ENCODE measurements at regions not wholly inside any gene's neighbourhood (a gene's known extent, or its start where the extent isn't known, plus 50 kb on each side); places are given as distances from the start of the nearest gene placed in this dataset.
A peak's percentile ranks its signal among the peaks of the same experiment; 100 is the strongest.
"Not testable (repeated sequence)": the region's sequence is repeated elsewhere in the genome, so short reads cannot be mapped to it uniquely, and the experiment has no call there.

- H3K36me3 ChIP-seq (replicated peaks in 1 of 2; ENCODE audit: control insufficient read depth in 2 of 2, insufficient read depth in 2 of 2, low read length in 2 of 2); H4K91ac ChIP-seq (ENCODE audit: low read depth, low read length, poor library complexity); H2BK120ac ChIP-seq (ENCODE audit: low read depth, low read length); H2BK15ac ChIP-seq (ENCODE audit: low read length); H3K4ac ChIP-seq (ENCODE audit: low read length); H2BK5ac ChIP-seq (ENCODE audit: low read length); H3K79me1 ChIP-seq (ENCODE audit: low read depth, low read length); H3K4me2 ChIP-seq (ENCODE audit: insufficient read depth, low read length, poor library complexity, severe bottlenecking); H3K18ac ChIP-seq (ENCODE audit: low read length); H3K14ac ChIP-seq (ENCODE audit: low read length); H3K9me3 ChIP-seq (replicated peaks in 1 of 2; ENCODE audit: control insufficient read depth in 2 of 2, insufficient read depth in 1 of 2, low read depth in 1 of 2, low read length in 2 of 2); H3K9ac ChIP-seq (ENCODE audit: low read depth, low read length, poor library complexity); H2AK5ac ChIP-seq (ENCODE audit: low read depth, low read length); H2AFZ ChIP-seq (ENCODE audit: low read length); H3K4me3 ChIP-seq (ENCODE audit: low read length in 2 of 2); H3K27me3 ChIP-seq (ENCODE audit: control insufficient read depth in 3 of 3, insufficient read depth in 3 of 3, low read depth in 1 of 3, low read length in 3 of 3); H3K27ac ChIP-seq (replicated peaks; ENCODE audit: low read length); H4K8ac ChIP-seq (ENCODE audit: low read depth, low read length); DNase-seq (ENCODE audit: low spot score); H2BK12ac ChIP-seq (ENCODE audit: low read length); H3K4me1 ChIP-seq (ENCODE audit: control insufficient read depth in 2 of 2, insufficient read depth in 1 of 2, low read depth in 1 of 2, low read length in 2 of 2); H3K23ac ChIP-seq (ENCODE audit: low read depth, low read length, poor library complexity): not testable (repeated sequence)
- WGBS, 2 donors (ENCODE audit: extremely low coverage in 2 of 2, insufficient read length in 2 of 2, insufficient replicate concordance in 1 of 2) = no CpG with 5 or more reads among the region's 2 CpGs
Observed at GRCh38 chr5:92937396-92937795, 643.6 kb downstream of the NR2F1-AS1 start.

GRCh38 chr5:92930057-92930456 is 651.0 kb downstream of the NR2F1-AS1 start:
- Histone ChIP-seq H2BK120ac (ENCODE audit: low read depth, low read length) (no peak overlapping the region), H2BK5ac (ENCODE audit: low read length) (no peak overlapping the region), H4K8ac (ENCODE audit: low read depth, low read length) (no peak overlapping the region), H3K4me2 (ENCODE audit: insufficient read depth, low read length, poor library complexity, severe bottlenecking) (no peak overlapping the region), H3K27me3 (ENCODE audit: control insufficient read depth in 3 of 3, insufficient read depth in 3 of 3, low read depth in 1 of 3, low read length in 3 of 3) (no peaks in the 10 kb centered on the region), H2BK15ac (ENCODE audit: low read length) (no peak overlapping the region), H3K79me1 (ENCODE audit: low read depth, low read length) (no peaks in the 10 kb centered on the region), H3K36me3 (replicated peaks in 1 of 2; ENCODE audit: control insufficient read depth in 2 of 2, insufficient read depth in 2 of 2, low read length in 2 of 2) (no peaks in the 10 kb centered on the region), H2AFZ (ENCODE audit: low read length) (no peak overlapping the region), H3K4me3 (ENCODE audit: low read length in 2 of 2) (no peak overlapping the region), H3K27ac (replicated peaks; ENCODE audit: low read length) (no peak overlapping the region), H3K18ac (ENCODE audit: low read length) (no peak overlapping the region), H4K91ac (ENCODE audit: low read depth, low read length, poor library complexity) (no peak overlapping the region), H3K23ac (ENCODE audit: low read depth, low read length, poor library complexity) (no peak overlapping the region), H3K4ac (ENCODE audit: low read length) (no peak overlapping the region), H3K14ac (ENCODE audit: low read length) (no peak overlapping the region), H3K9ac (ENCODE audit: low read depth, low read length, poor library complexity) (no peak overlapping the region), H3K4me1 (ENCODE audit: control insufficient read depth in 2 of 2, insufficient read depth in 1 of 2, low read depth in 1 of 2, low read length in 2 of 2) (peaks cover 5 to 13% of the 10 kb centered on the region in 2 donors), H2BK12ac (ENCODE audit: low read length) (no peak overlapping the region), H2AK5ac (ENCODE audit: low read depth, low read length) (no peak overlapping the region), H3K9me3 (replicated peaks in 1 of 2; ENCODE audit: control insufficient read depth in 2 of 2, insufficient read depth in 1 of 2, low read depth in 1 of 2, low read length in 2 of 2) (no peaks in the 10 kb centered on the region)
- 100% methylated on average over 1 of the region's 3 CpGs; no CpG with 5 or more reads in 1 of the 2 donors for WGBS, 2 donors (ENCODE audit: extremely low coverage in 2 of 2, insufficient read length in 2 of 2, insufficient replicate concordance in 1 of 2)
- no peak for DNase-seq (ENCODE audit: low spot score)

GRCh38 chr5:92927291-92927778 is 653.7 kb downstream of the NR2F1-AS1 start:
- Histone ChIP-seq H3K4me1 (ENCODE audit: control insufficient read depth in 2 of 2, insufficient read depth in 1 of 2, low read depth in 1 of 2, low read length in 2 of 2) (peaks cover 14 to 35% of the 10 kb centered on the region in 2 donors), H3K9ac (ENCODE audit: low read depth, low read length, poor library complexity) (no peak overlapping the region), H3K27ac (replicated peaks; ENCODE audit: low read length) (peak overlapping the region; percentile 17), H2AK5ac (ENCODE audit: low read depth, low read length) (no peak overlapping the region), H3K4me2 (ENCODE audit: insufficient read depth, low read length, poor library complexity, severe bottlenecking) (no peak overlapping the region), H3K23ac (ENCODE audit: low read depth, low read length, poor library complexity) (no peak overlapping the region), H3K36me3 (replicated peaks in 1 of 2; ENCODE audit: control insufficient read depth in 2 of 2, insufficient read depth in 2 of 2, low read length in 2 of 2) (no peaks in the 10 kb centered on the region), H2BK120ac (ENCODE audit: low read depth, low read length) (no peak overlapping the region), H3K4ac (ENCODE audit: low read length) (no peak overlapping the region), H3K14ac (ENCODE audit: low read length) (no peak overlapping the region), H2BK12ac (ENCODE audit: low read length) (no peak overlapping the region), H3K9me3 (replicated peaks in 1 of 2; ENCODE audit: control insufficient read depth in 2 of 2, insufficient read depth in 1 of 2, low read depth in 1 of 2, low read length in 2 of 2) (no peaks in the 10 kb centered on the region), H2BK5ac (ENCODE audit: low read length) (no peak overlapping the region), H4K91ac (ENCODE audit: low read depth, low read length, poor library complexity) (no peak overlapping the region), H2AFZ (ENCODE audit: low read length) (peak overlapping the region; percentile 57), H3K4me3 (ENCODE audit: low read length in 2 of 2) (no peak overlapping the region), H3K27me3 (ENCODE audit: control insufficient read depth in 3 of 3, insufficient read depth in 3 of 3, low read depth in 1 of 3, low read length in 3 of 3) (no peaks in the 10 kb centered on the region), H3K18ac (ENCODE audit: low read length) (no peak overlapping the region), H2BK15ac (ENCODE audit: low read length) (no peak overlapping the region), H3K79me1 (ENCODE audit: low read depth, low read length) (no peaks in the 10 kb centered on the region), H4K8ac (ENCODE audit: low read depth, low read length) (no peak overlapping the region)
- no CpG with 5 or more reads among the region's 4 CpGs for WGBS, 2 donors (ENCODE audit: extremely low coverage in 2 of 2, insufficient read length in 2 of 2, insufficient replicate concordance in 1 of 2)
- DNase-seq (ENCODE audit: low spot score) = no peak

GRCh38 chr5:92923885-92924284 is 657.1 kb downstream of the NR2F1-AS1 start:
- DNase-seq (ENCODE audit: low spot score) = no peak
- Histone ChIP-seq H2BK15ac (ENCODE audit: low read length) (no peak overlapping the region), H2AK5ac (ENCODE audit: low read depth, low read length) (no peak overlapping the region), H3K4ac (ENCODE audit: low read length) (no peak overlapping the region), H3K18ac (ENCODE audit: low read length) (no peak overlapping the region), H2BK5ac (ENCODE audit: low read length) (no peak overlapping the region), H3K4me3 (ENCODE audit: low read length in 2 of 2) (no peak overlapping the region), H2BK12ac (ENCODE audit: low read length) (no peak overlapping the region), H3K9me3 (replicated peaks in 1 of 2; ENCODE audit: control insufficient read depth in 2 of 2, insufficient read depth in 1 of 2, low read depth in 1 of 2, low read length in 2 of 2) (no peaks in the 10 kb centered on the region), H3K27me3 (ENCODE audit: control insufficient read depth in 3 of 3, insufficient read depth in 3 of 3, low read depth in 1 of 3, low read length in 3 of 3) (no peaks in the 10 kb centered on the region), H3K4me1 (ENCODE audit: control insufficient read depth in 2 of 2, insufficient read depth in 1 of 2, low read depth in 1 of 2, low read length in 2 of 2) (peaks cover 16 to 38% of the 10 kb centered on the region in 2 donors), H2BK120ac (ENCODE audit: low read depth, low read length) (no peak overlapping the region), H3K4me2 (ENCODE audit: insufficient read depth, low read length, poor library complexity, severe bottlenecking) (no peak overlapping the region), H3K23ac (ENCODE audit: low read depth, low read length, poor library complexity) (no peak overlapping the region), H3K14ac (ENCODE audit: low read length) (no peak overlapping the region), H4K8ac (ENCODE audit: low read depth, low read length) (no peak overlapping the region), H3K36me3 (replicated peaks in 1 of 2; ENCODE audit: control insufficient read depth in 2 of 2, insufficient read depth in 2 of 2, low read length in 2 of 2) (no peaks in the 10 kb centered on the region), H3K9ac (ENCODE audit: low read depth, low read length, poor library complexity) (no peak overlapping the region), H4K91ac (ENCODE audit: low read depth, low read length, poor library complexity) (no peak overlapping the region), H2AFZ (ENCODE audit: low read length) (no peak overlapping the region), H3K79me1 (ENCODE audit: low read depth, low read length) (no peaks in the 10 kb centered on the region), H3K27ac (replicated peaks; ENCODE audit: low read length) (no peak overlapping the region)
- no CpG with 5 or more reads among the region's 1 CpG for WGBS, 2 donors (ENCODE audit: extremely low coverage in 2 of 2, insufficient read length in 2 of 2, insufficient replicate concordance in 1 of 2)

Measured in neuronal stem cell (in vitro differentiated cells).